ENCODE measurements at regions not wholly inside any gene's neighbourhood (a gene's known extent, or its start where the extent isn't known, plus 50 kb on each side); places are given as distances from the start of the nearest gene placed in this dataset.

- no peak for TF ChIP-seq POLR2A (IDR thresholded peaks at IDR 0.05)
- TF ChIP-seq, protein P1, sequence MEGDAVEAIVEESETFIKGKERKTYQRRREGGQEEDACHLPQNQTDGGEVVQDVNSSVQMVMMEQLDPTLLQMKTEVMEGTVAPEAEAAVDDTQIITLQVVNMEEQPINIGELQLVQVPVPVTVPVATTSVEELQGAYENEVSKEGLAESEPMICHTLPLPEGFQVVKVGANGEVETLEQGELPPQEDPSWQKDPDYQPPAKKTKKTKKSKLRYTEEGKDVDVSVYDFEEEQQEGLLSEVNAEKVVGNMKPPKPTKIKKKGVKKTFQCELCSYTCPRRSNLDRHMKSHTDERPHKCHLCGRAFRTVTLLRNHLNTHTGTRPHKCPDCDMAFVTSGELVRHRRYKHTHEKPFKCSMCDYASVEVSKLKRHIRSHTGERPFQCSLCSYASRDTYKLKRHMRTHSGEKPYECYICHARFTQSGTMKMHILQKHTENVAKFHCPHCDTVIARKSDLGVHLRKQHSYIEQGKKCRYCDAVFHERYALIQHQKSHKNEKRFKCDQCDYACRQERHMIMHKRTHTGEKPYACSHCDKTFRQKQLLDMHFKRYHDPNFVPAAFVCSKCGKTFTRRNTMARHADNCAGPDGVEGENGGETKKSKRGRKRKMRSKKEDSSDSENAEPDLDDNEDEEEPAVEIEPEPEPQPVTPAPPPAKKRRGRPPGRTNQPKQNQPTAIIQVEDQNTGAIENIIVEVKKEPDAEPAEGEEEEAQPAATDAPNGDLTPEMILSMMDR (IDR thresholded peaks at IDR 0.05), result no peak
Measured at GRCh38 chr6:149128489-149129145, 188.9 kb upstream of the TAB2 start.

All from adrenal gland (tissue), 5 donors.